HG03354 (cell line): ENCODE measurements at regions not wholly inside any gene's neighbourhood (a gene's known extent, or its start where the extent isn't known, plus 50 kb on each side); places are given as distances from the start of the nearest gene placed in this dataset.

ENCODE experiments used
- ATAC-seq: cut with Tn5 transposase; IDR thresholded peaks from one replicate; pipeline ENCODE4 v1.9.1; 2021; ENCODE audit warnings: mild to moderate bottlenecking; ENCODE audit not compliant: unreplicated experiment, poor library complexity, severe bottlenecking

- ATAC-seq = no peak
These were observed 575.2 kb upstream of the MKI67 start for GRCh38 chr10:128701381-128701780.

- ATAC-seq = no peak
These were observed 575.6 kb upstream of the MKI67 start for GRCh38 chr10:128701837-128702236.

GRCh38 chr10:128704716-128705115 lies 578.5 kb upstream of the MKI67 start:
- ATAC-seq = no peak

- ATAC-seq = no peak
These were observed 582.0 kb upstream of the MKI67 start for GRCh38 chr10:128708182-128708581.

- no peak for ATAC-seq
These were observed 583.5 kb upstream of the MKI67 start for GRCh38 chr10:128709686-128710085.

- no peak for ATAC-seq
These were observed 584.0 kb upstream of the MKI67 start for GRCh38 chr10:128710098-128710797.

GRCh38 chr10:128710798-128711183 lies 584.6 kb upstream of the MKI67 start:
- no peak for ATAC-seq

GRCh38 chr10:128711806-128712205 lies 585.6 kb upstream of the MKI67 start:
- ATAC-seq = no peak

- no peak for ATAC-seq
These were observed 586.6 kb upstream of the MKI67 start for GRCh38 chr10:128712661-128713400.

GRCh38 chr10:128713471-128713870 lies 587.2 kb upstream of the MKI67 start:
- ATAC-seq = no peak

- ATAC-seq = no peak
These were observed 587.8 kb upstream of the MKI67 start for GRCh38 chr10:128713874-128714570.

GRCh38 chr10:128714644-128715415 lies 588.6 kb upstream of the MKI67 start:
- ATAC-seq = no peak

GRCh38 chr10:128716181-128716580 lies 590.0 kb upstream of the MKI67 start:
- no peak for ATAC-seq

GRCh38 chr10:128721963-128722445 lies 595.8 kb upstream of the MKI67 start:
- no peak for ATAC-seq

- no peak for ATAC-seq
These were observed 596.7 kb upstream of the MKI67 start for GRCh38 chr10:128722947-128723346.

- no peak for ATAC-seq
These were observed 597.5 kb upstream of the MKI67 start for GRCh38 chr10:128723631-128724205.

- ATAC-seq = no peak
These were observed 599.3 kb upstream of the MKI67 start for GRCh38 chr10:128725531-128725930.

- no peak for ATAC-seq
These were observed 600.9 kb upstream of the MKI67 start for GRCh38 chr10:128727114-128727513.

GRCh38 chr10:128729910-128730420 lies 603.7 kb upstream of the MKI67 start:
- ATAC-seq = no peak
